Fibroblast of lung (primary cell): ENCODE measurements at regions not wholly inside any gene's neighbourhood (a gene's known extent, or its start where the extent isn't known, plus 50 kb on each side); places are given as distances from the start of the nearest gene placed in this dataset.
A peak's percentile ranks its signal among the peaks of the same experiment; 100 is the strongest.

Experiments
- DNase-seq, 2 donors: peaks; one replicate each; pipeline versions ENCODE4 v3.0.0 to v3.0.0-alpha.2; 2010; ENCODE audit warnings: low read depth in 2 of 2
- H2AFZ ChIP-seq: 2 replicates; pipeline ENCODE4 v1.5.1; 2012; ENCODE audit warnings: low read length, control low read depth, inconsistent platforms
- H3K27ac ChIP-seq: 2 replicates; pipeline ENCODE4 v1.5.1; 2011; ENCODE audit warnings: low read length, control low read depth; ENCODE audit not compliant: insufficient read depth
- H3K27me3 ChIP-seq: 2 replicates; pipeline ENCODE4 v1.5.1; 2011; ENCODE audit warnings: mild to moderate bottlenecking, low read length; ENCODE audit not compliant: control insufficient read depth, insufficient read depth
- H3K36me3 ChIP-seq: 2 replicates; pipeline ENCODE4 v1.5.1; 2011; ENCODE audit warnings: low read length; ENCODE audit not compliant: control insufficient read depth, insufficient read depth
- H3K4me1 ChIP-seq: 2 replicates; pipeline ENCODE4 v1.5.1; 2011; ENCODE audit warnings: low read length; ENCODE audit not compliant: control insufficient read depth, insufficient read depth; ENCODE audit errors: extremely low read depth
- H3K4me2 ChIP-seq: 2 replicates; pipeline ENCODE4 v1.5.1; 2011; ENCODE audit warnings: low read length, control low read depth; ENCODE audit not compliant: insufficient read depth; ENCODE audit errors: extremely low read depth
- H3K4me3 ChIP-seq, 4 experiments: fragments of 200-600 bp in 1 of 4; sonication (generic) in 1 of 4; replicated peaks in 1 of 4; 2 replicates each; pipeline ENCODE4 v1.5.1; 2011 to 2016; ENCODE audit warnings: low read length in 4 of 4, low read depth in 3 of 4, mild to moderate bottlenecking in 3 of 4, control low read depth in 2 of 4, inconsistent platforms in 1 of 4, mixed read lengths in 1 of 4; ENCODE audit not compliant: insufficient read depth in 1 of 4; ENCODE audit errors: control extremely low read depth in 1 of 4
- H3K79me2 ChIP-seq: 2 replicates; pipeline ENCODE4 v1.5.1; 2012; ENCODE audit warnings: mild to moderate bottlenecking, low read length, inconsistent platforms; ENCODE audit not compliant: control insufficient read depth, insufficient read depth
- H3K9ac ChIP-seq: 2 replicates; pipeline ENCODE4 v1.5.1; 2011; ENCODE audit warnings: mild to moderate bottlenecking, low read length, control low read depth; ENCODE audit not compliant: insufficient read depth
- H3K9me3 ChIP-seq: 2 replicates; pipeline ENCODE4 v1.5.1; 2012; ENCODE audit warnings: low read depth, low read length; ENCODE audit not compliant: control insufficient read depth, insufficient read depth
- H4K20me1 ChIP-seq: 2 replicates; pipeline ENCODE4 v1.5.1; 2011; ENCODE audit warnings: low read length; ENCODE audit not compliant: control insufficient read depth, insufficient read depth; ENCODE audit errors: extremely low read depth
- CTCF ChIP-seq, 2 donors: IDR thresholded peaks in 1 of 2; conservative IDR thresholded peaks in 1 of 2; 1 replicate in 1 of 2; 2 replicates in 1 of 2; pipeline ENCODE4 v1.5.1; 2011 to 2012; ENCODE audit warnings: low read length in 2 of 2, control low read depth in 1 of 2, inconsistent platforms in 1 of 2, low read depth in 1 of 2, mild to moderate bottlenecking in 1 of 2
- EZH2 ChIP-seq: IDR thresholded peaks from 2 replicates; pipeline ENCODE4 v1.5.1; 2012; ENCODE audit warnings: low read length, control low read depth, mild to moderate bottlenecking; ENCODE audit errors: missing control alignments

DNA sequence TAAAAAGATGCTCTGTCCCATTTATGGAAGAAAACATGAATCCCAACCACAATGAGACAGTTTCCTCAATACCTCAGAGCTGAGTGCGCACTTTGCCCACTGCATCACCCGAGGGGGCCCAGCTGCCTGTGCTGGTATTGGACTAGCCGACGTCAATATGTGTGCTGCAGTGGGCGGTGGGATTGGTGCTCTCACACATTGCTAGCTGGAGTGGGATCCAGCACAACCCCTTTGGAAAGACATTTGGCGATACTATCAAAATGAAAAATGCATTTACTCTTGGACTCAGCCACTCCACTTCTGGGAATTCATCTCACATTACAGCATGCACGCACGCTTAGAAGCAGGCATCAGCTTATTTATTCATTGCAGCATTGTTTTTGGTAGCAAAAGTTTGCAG is 289.2 kb upstream of the FOXF1 start:
- Histone ChIP-seq H4K20me1 (no peaks in the 10 kb centered on the region), H3K27ac (peak overlapping the region; percentile 84), H3K36me3 (no peaks in the 10 kb centered on the region), H3K79me2 (peaks cover 2% of the 10 kb centered on the region), H3K4me2 (peak overlapping the region; percentile 49), H3K9me3 (no peaks in the 10 kb centered on the region), H3K4me3 (peak overlapping the region in 3 of 4 experiments; percentile 41 to 84 (median 51)), H3K4me1 (peaks cover 29% of the 10 kb centered on the region), H2AFZ (no peak overlapping the region), H3K9ac (no peak overlapping the region), H3K27me3 (no peaks in the 10 kb centered on the region)
- DNase-seq, result peak; percentile 86 to 89
- TF ChIP-seq EZH2 (no peak), CTCF (conservative IDR thresholded peaks at IDR 0.05 in 1 of 2, IDR thresholded peaks at IDR 0.05 in 1 of 2; ENCODE audit: low read depth in 1 of 2, low read length in 2 of 2) (no peak)

DNA sequence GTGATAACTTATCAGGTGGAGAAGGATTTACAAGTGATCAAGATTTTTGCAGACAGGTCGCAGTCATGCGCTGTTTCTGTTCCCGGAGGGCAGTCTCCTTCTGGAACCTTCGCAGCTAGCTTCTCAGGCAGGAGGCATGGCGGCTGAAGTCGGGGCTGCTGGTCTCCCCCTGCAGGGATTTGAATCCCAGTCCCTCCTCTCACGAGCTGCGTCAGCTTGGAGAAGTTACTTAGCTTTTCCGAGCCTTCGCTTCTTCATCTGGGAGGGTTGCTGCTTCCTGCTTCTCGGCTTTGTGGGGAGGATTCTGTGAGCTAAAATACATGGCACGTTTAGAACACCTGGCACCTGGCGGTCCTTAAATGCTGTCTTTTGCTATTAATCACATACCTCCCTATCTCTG is 287.8 kb upstream of the FOXF1 start:
- Histone ChIP-seq H3K27ac (peak overlapping the region; percentile 84), H3K27me3 (no peaks in the 10 kb centered on the region), H3K9ac (peak overlapping the region; percentile 16), H3K4me1 (peaks cover 34% of the 10 kb centered on the region), H3K36me3 (no peaks in the 10 kb centered on the region), H3K4me3 (peak overlapping the region; percentile 41 to 84 (median 52)), H3K9me3 (no peaks in the 10 kb centered on the region), H2AFZ (peak overlapping the region; percentile 2), H4K20me1 (no peaks in the 10 kb centered on the region), H3K4me2 (peak overlapping the region; percentile 61), H3K79me2 (peaks cover 2% of the 10 kb centered on the region)
- DNase-seq, result peak; percentile 70 to 82
- TF ChIP-seq CTCF (conservative IDR thresholded peaks at IDR 0.05 in 1 of 2, IDR thresholded peaks at IDR 0.05 in 1 of 2; ENCODE audit: low read depth in 1 of 2, low read length in 2 of 2) (no peak), EZH2 (no peak)

- Histone ChIP-seq H3K27ac (peak overlapping the region; percentile 84), H3K4me3 (peak overlapping the region; percentile 41 to 84 (median 52)), H3K9me3 (no peaks in the 10 kb centered on the region), H2AFZ (peak overlapping the region; percentile 2), H3K4me2 (peak overlapping the region; percentile 79), H3K9ac (no peak overlapping the region), H3K36me3 (no peaks in the 10 kb centered on the region), H3K79me2 (peaks cover 2% of the 10 kb centered on the region), H4K20me1 (no peaks in the 10 kb centered on the region), H3K27me3 (no peaks in the 10 kb centered on the region), H3K4me1 (peaks cover 35% of the 10 kb centered on the region)
- TF ChIP-seq EZH2, result no peak
- no peak for TF ChIP-seq CTCF (conservative IDR thresholded peaks at IDR 0.05 in 1 of 2, IDR thresholded peaks at IDR 0.05 in 1 of 2; ENCODE audit: low read depth in 1 of 2, low read length in 2 of 2)
- peak; percentile 89 to 99 for DNase-seq
Observed at GRCh38 chr16:86222965-86223551, 287.3 kb upstream of the FOXF1 start.
